ENCODE measurements at regions not wholly inside any gene's neighbourhood (a gene's known extent, or its start where the extent isn't known, plus 50 kb on each side); places are given as distances from the start of the nearest gene placed in this dataset.

DNA sequence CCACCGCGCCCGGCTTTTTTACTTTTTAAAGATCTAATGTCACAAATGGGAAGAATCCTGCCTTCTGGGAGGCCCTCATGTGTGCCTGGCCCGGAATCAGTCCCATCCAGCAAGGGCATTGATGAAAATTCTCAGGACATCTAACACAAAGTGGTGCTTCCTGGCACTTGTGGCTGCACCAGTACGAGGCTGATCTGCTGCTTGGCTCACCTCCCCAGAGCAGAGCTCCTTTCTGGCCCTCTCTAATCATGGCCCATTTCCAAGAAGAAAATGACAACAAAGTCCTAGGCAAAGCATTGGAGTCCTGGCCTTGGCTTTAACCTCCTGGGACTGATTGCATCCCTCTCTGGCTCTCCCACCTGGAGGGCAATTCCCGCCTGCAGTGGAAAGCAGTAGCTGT is 50.7 kb upstream of the SIAH1 start:
- Histone ChIP-seq H3K79me2 (ENCODE audit: low read length) (no peaks in the 10 kb centered on the region), H3K9me2 (replicated peaks; ENCODE audit: low read length) (no peaks in the 10 kb centered on the region), H3K27me3 (ENCODE audit: low read length) (no peaks in the 10 kb centered on the region), H3K36me3 (ENCODE audit: low read depth, low read length) (no peaks in the 10 kb centered on the region), H3K4me3 (ENCODE audit: low read length) (no peak overlapping the region), H3K4me2 (ENCODE audit: low read length) (no peak overlapping the region), H2AFZ (ENCODE audit: low read length) (no peak overlapping the region), H3K27ac (ENCODE audit: low read length) (no peak overlapping the region), H4K20me1 (ENCODE audit: low read length) (no peaks in the 10 kb centered on the region), H3K9me3 (ENCODE audit: low read length) (no peaks in the 10 kb centered on the region), H3K9ac (ENCODE audit: low read length) (no peak overlapping the region), H3F3A (ENCODE audit: low read length, unreplicated experiment) (no peaks in the 10 kb centered on the region), H3K4me1 (ENCODE audit: insufficient read depth, low read length) (no peaks in the 10 kb centered on the region)
- DNase-seq: no peak
- no TSS peak for BruUV-seq (replicated peaks)
- ATAC-seq: no peak
- ChIA-PET CTCF (no interaction called here), POLR2A (ENCODE audit: unreplicated experiment) (no interaction called here)
- TF ChIP-seq EZH2 (IDR thresholded peaks at IDR 0.05; ENCODE audit: low read length, unreplicated experiment) (no peak), EZH2phosphoT487 (IDR thresholded peaks at IDR 0.05; ENCODE audit: borderline replicate concordance, low read length) (no peak)
- TF ChIP-seq, protein P1, sequence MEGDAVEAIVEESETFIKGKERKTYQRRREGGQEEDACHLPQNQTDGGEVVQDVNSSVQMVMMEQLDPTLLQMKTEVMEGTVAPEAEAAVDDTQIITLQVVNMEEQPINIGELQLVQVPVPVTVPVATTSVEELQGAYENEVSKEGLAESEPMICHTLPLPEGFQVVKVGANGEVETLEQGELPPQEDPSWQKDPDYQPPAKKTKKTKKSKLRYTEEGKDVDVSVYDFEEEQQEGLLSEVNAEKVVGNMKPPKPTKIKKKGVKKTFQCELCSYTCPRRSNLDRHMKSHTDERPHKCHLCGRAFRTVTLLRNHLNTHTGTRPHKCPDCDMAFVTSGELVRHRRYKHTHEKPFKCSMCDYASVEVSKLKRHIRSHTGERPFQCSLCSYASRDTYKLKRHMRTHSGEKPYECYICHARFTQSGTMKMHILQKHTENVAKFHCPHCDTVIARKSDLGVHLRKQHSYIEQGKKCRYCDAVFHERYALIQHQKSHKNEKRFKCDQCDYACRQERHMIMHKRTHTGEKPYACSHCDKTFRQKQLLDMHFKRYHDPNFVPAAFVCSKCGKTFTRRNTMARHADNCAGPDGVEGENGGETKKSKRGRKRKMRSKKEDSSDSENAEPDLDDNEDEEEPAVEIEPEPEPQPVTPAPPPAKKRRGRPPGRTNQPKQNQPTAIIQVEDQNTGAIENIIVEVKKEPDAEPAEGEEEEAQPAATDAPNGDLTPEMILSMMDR (conservative IDR thresholded peaks at IDR 0.05; ENCODE audit: low read depth, low read length): no peak
- intact Hi-C loops (cut with micrococcal nuclease): no loop called here

DNA sequence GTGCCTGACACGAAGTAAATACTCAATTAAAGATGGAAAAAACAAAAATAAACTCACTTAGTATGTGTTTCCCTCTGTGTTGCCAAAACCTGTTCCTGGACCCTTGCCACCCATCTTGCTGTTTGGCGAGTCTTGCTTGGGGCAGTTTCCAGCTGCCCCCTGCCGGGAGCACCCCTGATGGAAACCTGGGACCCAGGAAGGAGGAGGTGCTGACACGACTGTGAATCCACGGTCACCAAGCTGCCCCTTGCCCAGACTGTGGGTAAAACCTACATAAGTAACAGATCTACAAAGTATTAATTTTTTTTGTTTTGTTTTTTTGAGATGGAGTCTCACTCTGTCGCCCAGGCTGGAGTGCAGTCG is 50.1 kb upstream of the SIAH1 start:
- Histone ChIP-seq H3K9me3 (ENCODE audit: low read length) (no peaks in the 10 kb centered on the region), H3K4me1 (ENCODE audit: insufficient read depth, low read length) (no peaks in the 10 kb centered on the region), H3K9me2 (replicated peaks; ENCODE audit: low read length) (no peaks in the 10 kb centered on the region), H3F3A (ENCODE audit: low read length, unreplicated experiment) (no peaks in the 10 kb centered on the region), H3K27ac (ENCODE audit: low read length) (no peak overlapping the region), H2AFZ (ENCODE audit: low read length) (no peak overlapping the region), H4K20me1 (ENCODE audit: low read length) (no peaks in the 10 kb centered on the region), H3K36me3 (ENCODE audit: low read depth, low read length) (no peaks in the 10 kb centered on the region), H3K79me2 (ENCODE audit: low read length) (no peaks in the 10 kb centered on the region), H3K4me3 (ENCODE audit: low read length) (no peak overlapping the region), H3K9ac (ENCODE audit: low read length) (no peak overlapping the region), H3K4me2 (ENCODE audit: low read length) (no peak overlapping the region), H3K27me3 (ENCODE audit: low read length) (no peaks in the 10 kb centered on the region)
- TF ChIP-seq, protein P1 (conservative IDR thresholded peaks at IDR 0.05; ENCODE audit: low read depth, low read length): no peak
- TF ChIP-seq EZH2phosphoT487 (IDR thresholded peaks at IDR 0.05; ENCODE audit: borderline replicate concordance, low read length) (no peak), EZH2 (IDR thresholded peaks at IDR 0.05; ENCODE audit: low read length, unreplicated experiment) (no peak)
- no TSS peak for BruUV-seq (replicated peaks)
- no peak for DNase-seq
- ATAC-seq: no peak
- ChIA-PET POLR2A (ENCODE audit: unreplicated experiment) (no interaction called here), CTCF (no interaction called here)
- intact Hi-C loops (cut with micrococcal nuclease): no loop called here

Data from PC-3 (cell line).